Esophagus squamous epithelium (tissue), 5 donors: ENCODE measurements at regions not wholly inside any gene's neighbourhood (a gene's known extent, or its start where the extent isn't known, plus 50 kb on each side); places are given as distances from the start of the nearest gene placed in this dataset.

Source experiments
- DNase-seq: peaks from one replicate; lab custom pipeline; 2025; lab: John Stamatoyannopoulos, UW
- H3K27ac ChIP-seq, 4 donors: fragments of 200-600 bp; sonication (generic); one replicate each; pipeline ENCODE4 v1.5.1; 2016 to 2019; ENCODE audit warnings: mild to moderate bottlenecking in 1 of 4
- H3K27me3 ChIP-seq, 4 donors: fragments of 200-600 bp; sonication (generic); 1 replicate in 3 of 4; 2 replicates in 1 of 4; pipeline versions ENCODE4 v1.5.1 to v1.6.0; 2017 to 2021; ENCODE audit warnings: antibody characterized with exemption in 1 of 4
- H3K36me3 ChIP-seq, 3 donors: fragments of 200-600 bp; sonication (generic); one replicate each; pipeline ENCODE4 v1.5.1; 2016 to 2019
- H3K4me1 ChIP-seq, 3 donors: fragments of 200-600 bp; sonication (generic); one replicate each; pipeline ENCODE4 v1.5.1; 2017 to 2019
- H3K4me3 ChIP-seq, 4 donors: fragments of 200-600 bp; sonication (generic); 1 replicate in 3 of 4; 2 replicates in 1 of 4; pipeline ENCODE4 v1.5.1; 2016 to 2019; ENCODE audit warnings: mild to moderate bottlenecking in 2 of 4, moderate library complexity in 1 of 4
- H3K9me3 ChIP-seq, 3 donors: fragments of 200-600 bp; sonication (generic); one replicate each; pipeline ENCODE4 v1.5.1; 2016 to 2019
- POLR2A ChIP-seq, 4 donors: fragments of 450-650 bp; IDR thresholded peaks; one replicate each; pipeline ENCODE4 v1.6.1; 2017; ENCODE audit warnings: antibody characterized with exemption in 4 of 4, mild to moderate bottlenecking in 4 of 4, moderate library complexity in 3 of 4
- whole genome bisulfite sequencing, 2 donors: methylation state at CpG; one replicate each; pipeline ENCODE4 v1.1.5; 2018; 5-methylcytosine and 5-hydroxymethylcytosine counted together
- intact Hi-C: fragments of 100-400 bp; cut with DNase I; formaldehyde crosslinking; loops from one replicate; pipeline ENCODE4 v1.15.0; 2022
- small RNA-seq, 4 donors: library from RNA; depleted of rRNA; stranded (forward); fragments of <200 nt; gene quantifications; one replicate each; pipeline ENCODE3, GENCODE V24; 2016
- TF ChIP-seq, protein P1 (sequence below), 6 experiments: fragments of 450-650 bp in 4 of 6; fragments of 200-600 bp in 2 of 6; sonication (generic) in 2 of 6; IDR thresholded peaks; one replicate each; pipeline ENCODE4 v1.5.1; 2016 to 2019; ENCODE audit warnings: antibody characterized with exemption in 6 of 6, mild to moderate bottlenecking in 4 of 6, moderate library complexity in 4 of 6
- donor health status: DM: yes; HTN: yes; CAD: no.

DNA sequence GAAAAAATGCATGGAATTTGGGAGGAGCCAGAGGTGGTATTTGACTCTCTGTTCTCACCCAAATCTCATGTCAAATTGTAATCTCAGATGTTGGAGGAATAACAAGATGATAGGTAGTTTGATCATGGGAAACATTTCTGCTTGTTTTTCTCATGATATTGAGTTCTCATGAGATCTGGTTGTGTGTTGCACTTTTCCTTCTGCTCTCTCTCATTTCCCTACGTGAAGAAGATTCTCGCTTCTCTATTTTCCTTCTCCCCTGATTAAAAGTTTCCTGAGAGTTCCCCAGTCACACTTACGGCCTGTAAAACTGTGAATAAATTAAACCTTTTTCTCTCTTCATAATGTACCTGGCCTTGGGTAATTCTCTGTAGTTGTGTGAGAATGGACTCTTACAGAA is 222.2 kb upstream of the RBMY1B start:
- H3K4me1 ChIP-seq, result no peaks in the 10 kb centered on the region
- H3K4me3 ChIP-seq, result no peak overlapping the region
- no peak for TF ChIP-seq POLR2A (IDR thresholded peaks at IDR 0.05)
- TF ChIP-seq, protein P1, sequence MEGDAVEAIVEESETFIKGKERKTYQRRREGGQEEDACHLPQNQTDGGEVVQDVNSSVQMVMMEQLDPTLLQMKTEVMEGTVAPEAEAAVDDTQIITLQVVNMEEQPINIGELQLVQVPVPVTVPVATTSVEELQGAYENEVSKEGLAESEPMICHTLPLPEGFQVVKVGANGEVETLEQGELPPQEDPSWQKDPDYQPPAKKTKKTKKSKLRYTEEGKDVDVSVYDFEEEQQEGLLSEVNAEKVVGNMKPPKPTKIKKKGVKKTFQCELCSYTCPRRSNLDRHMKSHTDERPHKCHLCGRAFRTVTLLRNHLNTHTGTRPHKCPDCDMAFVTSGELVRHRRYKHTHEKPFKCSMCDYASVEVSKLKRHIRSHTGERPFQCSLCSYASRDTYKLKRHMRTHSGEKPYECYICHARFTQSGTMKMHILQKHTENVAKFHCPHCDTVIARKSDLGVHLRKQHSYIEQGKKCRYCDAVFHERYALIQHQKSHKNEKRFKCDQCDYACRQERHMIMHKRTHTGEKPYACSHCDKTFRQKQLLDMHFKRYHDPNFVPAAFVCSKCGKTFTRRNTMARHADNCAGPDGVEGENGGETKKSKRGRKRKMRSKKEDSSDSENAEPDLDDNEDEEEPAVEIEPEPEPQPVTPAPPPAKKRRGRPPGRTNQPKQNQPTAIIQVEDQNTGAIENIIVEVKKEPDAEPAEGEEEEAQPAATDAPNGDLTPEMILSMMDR (IDR thresholded peaks at IDR 0.05), result no peak
- no peak overlapping the region for H3K27ac ChIP-seq
- DNase-seq, result no peak
- 46% methylated on average over 3 of the region's 3 CpGs; no CpG with 5 or more reads in 1 of the 2 donors for WGBS, 2 donors
- intact Hi-C loops, result no loop called here
- no peaks in the 10 kb centered on the region for H3K27me3 ChIP-seq
- no peaks in the 10 kb centered on the region for H3K9me3 ChIP-seq
- H3K36me3 ChIP-seq, result no peaks in the 10 kb centered on the region

DNA sequence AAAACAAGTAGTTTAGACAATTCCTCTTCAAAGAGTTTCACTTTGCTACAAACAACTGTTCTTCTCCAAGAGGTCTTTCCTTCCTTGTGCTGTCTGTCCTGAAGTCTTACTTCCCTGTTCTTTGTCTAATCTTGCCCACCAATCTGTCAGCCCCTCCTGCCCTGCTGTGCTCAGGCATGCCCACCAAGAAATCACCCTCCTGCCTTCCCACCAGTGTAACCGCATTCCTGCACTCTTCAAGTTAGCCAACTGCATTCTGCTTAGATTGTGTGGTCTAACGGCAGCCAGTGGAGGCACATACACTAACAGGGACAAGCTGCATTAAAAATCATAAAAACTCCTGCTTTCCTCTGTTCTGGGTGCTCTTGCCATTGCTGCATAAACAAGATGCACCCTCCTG is 215.9 kb upstream of the RBMY1B start:
- WGBS, 2 donors, result 37% methylated on average over 2 of the region's 2 CpGs; no CpG with 5 or more reads in 1 of the 2 donors
- DNase-seq, result no peak
- Histone ChIP-seq H3K27me3 (no peaks in the 10 kb centered on the region), H3K4me1 (no peaks in the 10 kb centered on the region), H3K27ac (no peak overlapping the region), H3K36me3 (no peaks in the 10 kb centered on the region), H3K9me3 (no peaks in the 10 kb centered on the region), H3K4me3 (no peak overlapping the region)
- no peak for TF ChIP-seq POLR2A (IDR thresholded peaks at IDR 0.05)
- TF ChIP-seq, protein P1 (IDR thresholded peaks at IDR 0.05), result no peak
- intact Hi-C loops, result no loop called here

DNA sequence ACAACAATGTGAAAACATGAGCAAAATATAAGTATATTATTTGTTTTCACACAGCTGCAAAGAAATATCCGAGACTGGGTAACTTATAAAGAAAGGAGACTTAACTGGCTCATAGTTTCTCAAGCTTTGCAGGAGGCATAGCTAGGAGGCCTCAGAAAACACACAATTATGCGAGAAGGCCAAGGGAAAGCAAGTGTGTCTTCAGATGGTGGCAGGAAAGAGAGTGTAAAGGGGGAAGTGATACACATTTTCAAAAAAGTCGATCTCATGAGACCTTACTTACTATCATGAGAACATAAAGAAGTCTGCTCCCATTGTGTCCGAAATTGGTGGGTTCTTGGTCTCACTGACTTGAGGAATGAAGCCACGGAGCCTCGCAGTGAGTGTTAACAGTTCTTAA is 208.9 kb upstream of the RBMY1B start:
- TF ChIP-seq, protein P1 (IDR thresholded peaks at IDR 0.05), result no peak
- no peak for TF ChIP-seq POLR2A (IDR thresholded peaks at IDR 0.05)
- intact Hi-C loops, result no loop called here
- WGBS, 2 donors, result 66% methylated on average over 5 of the region's 6 CpGs; no CpG with 5 or more reads in 1 of the 2 donors

DNA sequence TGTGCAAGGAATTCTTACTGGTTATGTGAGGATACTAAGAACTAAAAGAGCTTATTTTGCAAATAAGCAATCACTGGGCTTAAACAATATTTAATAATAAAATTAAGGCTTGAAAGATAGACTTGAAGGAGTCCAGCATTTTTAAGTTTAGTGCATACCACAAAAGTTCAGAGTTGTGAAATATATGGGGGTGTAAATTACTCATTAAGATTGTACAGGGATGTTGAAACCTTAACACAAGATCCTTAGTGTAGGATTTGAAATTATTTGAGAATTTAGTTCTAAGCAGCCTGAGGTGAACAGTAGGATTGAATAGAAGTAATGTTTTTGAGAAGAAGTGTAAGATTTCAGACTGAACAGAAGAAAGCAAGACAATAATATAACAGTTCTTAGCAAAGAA is 195.8 kb upstream of the RBMY1B start:
- Histone ChIP-seq H3K4me3 (no peak overlapping the region), H3K27me3 (no peaks in the 10 kb centered on the region), H3K36me3 (no peaks in the 10 kb centered on the region), H3K4me1 (no peaks in the 10 kb centered on the region), H3K9me3 (no peaks in the 10 kb centered on the region), H3K27ac (no peak overlapping the region)
- no peak for DNase-seq
- TF ChIP-seq, protein P1 (IDR thresholded peaks at IDR 0.05), result no peak
- TF ChIP-seq POLR2A (IDR thresholded peaks at IDR 0.05), result no peak
- intact Hi-C loops, result no loop called here

More for the DNA sequence above, 208.9 kb upstream of the RBMY1B start:
- H3K27me3 ChIP-seq, result no peaks in the 10 kb centered on the region
- no peaks in the 10 kb centered on the region for H3K9me3 ChIP-seq
- H3K36me3 ChIP-seq, result no peaks in the 10 kb centered on the region
- H3K4me1 ChIP-seq, result no peaks in the 10 kb centered on the region
- H3K27ac ChIP-seq, result no peak overlapping the region
- H3K4me3 ChIP-seq, result no peak overlapping the region
- no peak for DNase-seq

Small RNA genes lying in the stretch of these regions (small RNA-seq; reads per million reads assigned to genes)
- 0 reads per million in 4 donors for gene TMEM167AP1
